Activated CD4-positive, alpha-beta T cell treated with anti-CD3 and anti-CD28 coated beads for 1 hour (primary cell): ENCODE measurements at regions not wholly inside any gene's neighbourhood (a gene's known extent, or its start where the extent isn't known, plus 50 kb on each side); places are given as distances from the start of the nearest gene placed in this dataset.
"Not testable (repeated sequence)": the region's sequence is repeated elsewhere in the genome, so short reads cannot be mapped to it uniquely, and the experiment has no call there.

Experiments
- DNase-seq: peaks from one replicate; pipeline ENCODE4 v3.0.0-alpha.2; 2020

DNA sequence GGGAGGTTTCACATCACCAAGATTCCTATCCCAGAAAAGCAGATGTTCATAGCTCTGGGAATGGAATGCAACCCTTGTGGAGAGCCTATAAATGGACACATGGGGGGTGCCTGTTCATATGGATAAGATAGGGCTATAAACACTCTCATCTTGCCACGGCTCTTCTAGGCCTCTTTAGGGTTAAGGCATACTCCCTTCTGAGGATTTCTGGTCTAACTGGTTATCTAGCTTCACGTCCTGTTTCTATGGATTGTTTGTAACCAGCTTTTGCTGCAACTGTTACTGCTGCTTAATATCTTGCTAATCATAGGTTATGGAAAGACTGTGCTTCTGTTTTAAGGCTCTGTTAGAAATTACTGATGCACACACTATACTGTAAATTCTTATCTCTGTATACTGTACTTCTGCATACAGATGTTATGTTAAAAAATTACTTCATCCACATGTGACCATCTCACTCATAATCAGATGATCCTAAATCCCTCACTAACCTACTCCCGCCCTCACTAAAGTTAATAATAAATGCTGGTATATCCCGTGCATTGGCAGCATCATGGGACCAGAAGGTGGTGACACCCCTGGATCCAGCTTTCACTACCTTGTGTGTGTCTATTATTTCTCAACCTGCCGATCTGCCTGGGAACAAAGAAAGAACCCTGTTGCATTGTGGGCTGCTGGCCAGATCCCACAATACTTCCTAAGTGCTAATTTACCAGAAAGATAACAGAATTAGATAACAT is 68.7 kb downstream of the PRKAB2 start:
- not testable (repeated sequence) for DNase-seq

DNA sequence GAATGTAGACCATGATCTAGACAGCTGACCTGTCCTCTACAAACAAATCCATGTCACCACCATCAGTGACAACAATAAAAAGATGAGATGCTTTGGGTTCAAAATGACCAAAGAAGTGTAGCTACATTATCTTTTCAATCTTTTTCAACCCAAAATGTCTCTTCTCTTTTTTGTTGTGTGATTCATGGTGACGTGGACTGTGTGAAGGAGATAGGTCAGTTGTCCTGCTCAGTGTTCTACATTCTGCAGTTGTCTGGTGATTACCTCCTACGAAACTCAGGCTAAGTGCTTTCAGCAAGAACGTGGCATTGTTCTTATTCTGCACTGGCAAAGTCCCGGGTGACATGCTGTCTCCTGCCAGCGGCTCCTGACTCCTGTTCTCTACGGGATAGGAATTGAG is 73.1 kb downstream of the PRKAB2 start:
- DNase-seq = no peak

DNA sequence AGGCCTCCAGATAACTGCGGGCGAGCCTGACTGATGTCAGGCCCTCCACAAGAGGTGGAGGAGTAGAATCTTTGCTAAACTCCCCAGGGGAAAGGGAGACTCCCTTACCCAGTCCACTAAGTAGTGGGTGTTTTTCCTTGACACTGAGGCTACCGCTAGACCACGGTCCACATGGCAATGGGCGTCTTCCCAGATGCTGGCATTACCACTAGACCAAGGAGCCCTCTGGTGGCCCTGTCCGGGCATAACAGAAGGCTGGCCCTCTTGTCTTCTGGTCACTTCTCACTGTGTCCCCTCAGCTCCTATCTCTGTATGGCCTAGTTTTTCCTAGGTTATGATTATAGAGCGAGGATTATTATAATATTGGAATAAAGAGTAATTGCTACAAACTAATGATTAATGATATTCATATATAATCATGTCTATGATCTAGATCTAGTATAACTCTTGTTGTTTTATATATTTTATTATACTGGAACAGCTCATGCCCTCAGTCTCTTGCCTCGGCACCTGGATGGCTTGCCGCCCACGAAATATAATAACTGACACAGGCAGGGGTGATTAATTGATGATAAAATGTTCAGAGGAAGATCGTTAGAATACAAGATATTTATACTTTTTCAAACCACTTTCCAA is 73.8 kb downstream of the PRKAB2 start:
- DNase-seq = not testable (repeated sequence)

DNA sequence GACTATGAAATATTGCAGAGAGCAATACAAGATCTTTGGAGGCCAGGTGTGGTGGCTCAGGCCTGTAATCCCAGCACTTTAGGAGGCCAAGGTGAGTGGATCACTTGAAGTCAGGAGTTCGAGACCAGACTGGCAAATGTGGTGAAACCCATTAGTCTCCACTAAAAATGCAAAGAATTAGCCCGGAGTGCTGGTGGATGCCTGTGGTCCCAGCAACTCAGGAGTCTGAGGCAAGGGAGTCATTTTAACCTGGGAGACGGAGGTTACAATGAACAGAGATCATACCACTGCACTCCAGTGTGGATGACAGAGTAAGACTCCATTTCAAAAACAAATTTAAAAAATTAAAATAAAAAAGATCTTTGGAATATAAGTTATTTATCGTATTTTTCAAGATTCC is 76.6 kb downstream of the PRKAB2 start:
- DNase-seq = no peak

DNA sequence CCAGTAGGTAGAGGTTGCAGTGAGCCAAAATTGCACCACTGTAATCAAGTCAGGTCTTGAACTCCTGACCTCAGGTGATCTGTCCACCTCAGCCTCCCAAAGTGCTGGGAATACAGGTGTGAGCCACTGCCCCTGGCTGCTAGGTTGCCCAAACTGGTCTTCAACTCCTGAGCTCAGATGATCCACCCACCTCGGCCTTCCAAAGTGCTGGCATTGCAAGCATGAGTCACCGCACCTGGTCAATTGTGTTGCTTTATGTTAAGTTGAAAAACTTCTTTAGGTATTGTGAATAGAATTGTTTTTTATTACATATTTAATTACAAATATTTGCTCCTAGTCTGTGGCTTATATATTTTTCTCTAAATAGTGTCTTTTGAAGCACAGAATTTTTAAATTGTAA is 80.5 kb downstream of the PRKAB2 start:
- DNase-seq = no peak

DNA sequence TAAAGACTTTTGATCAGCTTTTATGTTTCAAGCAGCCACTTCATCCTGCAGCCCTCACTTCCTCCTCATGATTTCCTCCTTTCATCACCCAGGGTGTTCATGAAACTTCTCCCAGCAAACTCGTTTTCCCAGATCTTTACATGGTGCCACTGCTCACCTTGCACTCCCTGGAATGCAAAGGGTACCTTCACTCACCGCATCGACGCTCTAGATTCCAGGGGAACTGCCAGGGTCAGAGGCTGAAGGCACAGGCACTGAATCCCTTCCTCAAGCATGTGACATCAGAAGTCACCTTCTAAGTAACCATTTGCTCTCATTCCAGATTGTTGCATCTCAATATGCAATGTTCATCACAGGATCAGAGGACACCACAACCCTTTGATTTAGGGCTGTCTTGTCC is 82.8 kb downstream of the PRKAB2 start:
- DNase-seq = no peak

DNA sequence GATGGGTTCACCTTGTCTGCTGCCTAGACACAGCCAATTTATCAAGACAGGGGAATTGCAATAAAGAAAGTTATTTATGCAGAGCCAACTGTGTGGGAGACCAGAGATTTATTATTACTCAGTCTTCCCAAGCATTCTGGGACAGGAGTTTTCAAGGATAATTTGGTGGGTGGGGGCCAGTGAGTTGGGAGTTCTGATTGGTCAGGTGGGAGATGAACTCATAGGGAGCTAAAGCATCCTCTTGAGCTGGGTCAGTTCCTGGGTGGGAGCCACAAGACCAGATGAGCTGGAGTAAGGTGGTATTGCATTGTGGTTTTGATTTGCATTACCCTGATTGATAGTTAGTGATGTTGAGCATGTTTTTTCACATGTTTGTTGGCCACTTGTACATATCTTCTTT is 86.1 kb downstream of the PRKAB2 start:
- DNase-seq = no peak

DNA sequence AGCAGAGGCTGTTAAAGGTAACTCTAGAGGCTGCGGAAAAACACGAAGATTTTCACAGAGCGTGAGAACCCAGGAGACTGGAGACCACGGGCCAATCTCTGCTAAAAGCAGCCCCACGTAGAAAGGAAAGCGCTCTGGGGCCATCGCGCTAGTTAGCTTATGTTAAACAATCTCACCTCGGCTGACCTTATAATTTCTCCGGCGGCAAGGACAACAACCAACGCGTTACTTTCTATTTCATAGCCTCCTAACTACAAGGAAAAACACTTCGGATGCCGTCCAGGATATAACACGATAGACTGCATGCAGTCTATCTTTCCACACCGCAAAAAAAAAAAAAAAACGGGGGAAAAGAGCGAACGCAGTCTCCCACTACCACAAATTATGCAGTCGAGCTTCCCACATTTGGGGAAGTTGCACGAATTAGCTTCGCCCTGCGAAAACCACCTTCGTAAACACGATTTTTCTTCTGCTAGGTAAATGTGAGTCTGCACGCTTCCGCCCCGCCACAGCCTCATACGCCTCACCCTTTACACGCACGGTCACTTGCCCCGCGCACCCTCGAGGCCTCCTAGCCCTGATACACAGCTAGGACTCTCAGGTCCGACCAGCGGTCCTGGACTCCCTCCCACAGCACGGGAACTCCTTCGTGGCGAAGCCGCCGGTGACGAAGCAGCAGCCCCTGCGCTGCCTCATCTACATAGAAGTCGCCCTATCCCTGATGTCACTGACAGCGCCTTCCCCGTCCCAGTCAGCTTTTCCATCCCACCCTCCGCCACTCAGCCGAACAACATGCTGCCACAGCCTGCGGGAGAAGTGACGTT is 87.8 kb downstream of the PRKAB2 start:
- DNase-seq = peak; percentile 62

DNA sequence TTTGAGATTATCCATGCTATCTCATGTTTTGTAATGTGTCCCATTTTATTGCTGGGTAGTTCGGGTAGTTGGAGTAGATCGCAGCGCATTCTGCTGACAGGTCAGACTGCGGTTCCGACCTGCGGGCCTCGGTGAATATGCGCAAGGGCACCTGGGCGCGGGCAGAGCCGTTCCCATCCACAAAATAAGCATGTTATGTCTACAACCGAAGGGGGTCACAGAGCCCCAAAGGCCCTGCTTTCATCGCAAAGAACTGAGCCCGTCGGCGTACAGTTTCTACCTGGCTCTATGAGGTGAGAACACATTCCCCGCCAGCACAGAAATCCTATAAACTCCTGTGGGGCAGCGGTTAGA is 88.4 kb downstream of the PRKAB2 start:
- DNase-seq = no peak

DNA sequence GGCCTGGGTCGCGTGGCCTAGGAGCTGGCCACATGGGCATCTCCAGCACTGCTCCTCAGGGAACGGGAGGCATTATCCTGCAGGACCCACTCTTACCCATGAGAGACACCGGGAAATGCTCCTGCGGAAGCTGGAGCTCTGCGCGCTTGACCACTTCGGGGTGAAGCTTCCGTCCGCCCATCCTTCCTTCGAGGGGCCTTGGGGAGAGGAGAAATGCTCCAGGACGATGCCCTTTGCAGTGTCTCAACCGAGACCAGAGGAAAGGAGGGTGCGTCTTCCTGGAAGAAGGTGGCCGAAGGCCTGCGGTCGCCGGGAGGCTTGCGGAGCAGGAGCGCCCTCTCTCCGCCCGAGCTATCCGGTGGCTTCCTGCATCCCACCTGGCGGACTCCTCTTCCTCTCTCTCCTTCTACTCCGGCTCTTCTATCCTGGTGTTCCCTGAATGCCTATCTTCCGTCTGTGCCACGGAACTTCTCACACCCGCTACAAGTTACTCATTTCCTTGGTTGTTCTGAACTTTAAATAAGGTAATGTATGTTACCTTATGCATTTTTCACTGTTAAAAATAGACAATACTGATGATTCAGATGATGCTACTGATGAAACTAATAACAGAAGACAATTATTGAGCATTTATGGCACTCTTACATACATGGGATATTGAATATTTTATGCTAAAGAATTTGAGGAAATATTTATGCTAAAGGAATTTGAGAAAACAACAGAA is 91.4 kb downstream of the PRKAB2 start:
- no peak for DNase-seq

DNA sequence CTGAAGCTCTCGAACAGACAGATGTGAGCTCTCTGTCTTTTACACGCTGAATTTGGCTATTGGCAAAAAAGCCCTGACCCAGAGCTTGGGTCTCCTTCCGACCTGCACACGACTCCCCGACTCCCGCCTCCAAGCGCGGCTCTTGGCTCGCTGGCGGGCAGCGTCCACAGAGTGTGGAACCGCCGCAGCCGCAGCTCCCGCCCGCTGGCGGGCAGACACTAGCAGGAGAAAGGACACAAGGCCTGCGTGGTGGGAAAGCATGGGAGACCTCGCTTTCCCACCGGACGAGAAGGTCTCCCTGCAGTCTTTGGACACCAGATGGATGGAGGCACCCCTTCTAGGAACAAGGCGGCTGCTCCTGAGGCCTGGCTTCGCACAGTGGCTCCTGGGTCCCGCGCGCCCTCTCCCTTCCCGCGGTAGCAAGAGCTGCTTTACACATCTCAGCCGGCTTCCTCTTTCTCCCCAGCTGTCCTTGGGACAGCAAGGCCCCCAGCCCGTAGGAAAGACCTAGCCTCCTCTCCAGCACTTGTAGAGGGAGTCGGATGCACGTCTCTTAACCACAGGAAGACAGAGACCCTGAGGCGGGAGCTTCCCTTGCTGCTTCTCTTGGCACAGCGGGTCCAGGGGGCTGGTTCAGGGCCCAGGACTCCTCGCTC is 92.1 kb downstream of the PRKAB2 start:
- no peak for DNase-seq

DNA sequence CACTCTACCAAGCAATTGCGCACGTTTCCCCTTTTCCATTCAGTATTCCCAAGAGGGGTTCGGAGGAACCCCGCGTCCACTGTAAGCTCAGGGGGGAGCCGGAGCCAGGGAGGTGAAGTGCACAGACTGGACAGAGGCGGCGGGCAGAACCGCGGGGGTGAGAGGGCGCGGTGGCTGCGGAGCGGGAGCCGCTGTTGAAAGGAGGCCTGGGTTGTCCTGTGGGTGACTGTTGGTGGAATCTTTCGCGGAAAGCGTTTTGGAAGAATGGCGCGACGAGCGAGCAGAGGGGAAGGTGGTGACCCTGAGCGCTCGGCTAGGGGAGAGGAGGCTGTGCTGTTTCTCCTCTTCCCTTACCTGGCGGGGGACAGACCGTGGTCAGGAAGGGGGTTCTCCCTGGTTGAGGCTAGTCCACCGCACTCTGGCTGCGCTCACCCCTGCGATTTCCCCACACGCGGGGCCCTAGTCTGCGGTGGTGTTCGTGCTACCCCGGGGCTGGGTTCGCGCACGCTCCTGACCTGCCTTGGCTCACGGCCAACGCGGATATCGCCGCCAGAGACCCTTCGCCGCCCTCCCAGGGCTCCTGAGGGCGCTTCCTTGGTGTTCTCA is 92.8 kb downstream of the PRKAB2 start:
- DNase-seq = no peak

DNA sequence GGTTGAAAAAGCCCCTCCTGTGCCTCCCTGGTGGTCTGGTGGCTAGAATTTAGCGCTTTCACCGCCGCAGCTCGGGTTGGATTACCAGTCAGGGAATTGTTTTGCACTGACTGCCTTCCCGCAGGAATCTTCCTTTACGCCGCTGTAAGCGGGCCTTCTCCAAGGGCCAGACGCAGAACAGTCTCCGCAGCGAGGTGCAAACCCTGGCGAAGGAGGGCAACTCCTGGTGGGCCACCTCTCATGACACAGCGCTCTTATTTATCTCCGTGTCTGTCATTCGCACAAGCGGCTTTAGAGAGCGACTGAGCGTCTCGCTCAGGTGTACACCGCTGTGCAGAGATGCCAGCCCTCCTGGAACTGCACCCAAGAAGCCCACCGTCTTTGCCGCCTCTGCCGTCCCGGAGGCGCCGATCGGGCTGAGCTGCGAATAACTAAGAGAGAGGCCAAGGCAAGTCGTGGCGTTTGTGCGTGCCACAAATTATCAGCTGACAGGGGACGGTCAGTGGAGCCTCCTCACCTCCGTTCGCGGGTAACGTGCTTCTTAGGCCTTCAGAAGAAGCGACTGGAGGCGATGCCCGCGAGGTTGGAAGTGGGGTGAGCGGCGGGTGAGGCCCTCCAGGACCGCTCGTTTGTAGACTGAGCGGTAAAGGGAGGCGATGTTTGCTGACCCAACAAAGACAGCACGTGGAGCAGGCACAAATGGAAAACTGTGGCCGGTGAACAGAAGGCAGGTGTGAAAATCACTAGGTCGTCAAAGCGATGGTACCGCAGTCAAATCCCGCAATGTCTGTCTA is 93.5 kb downstream of the PRKAB2 start:
- DNase-seq = no peak

DNA sequence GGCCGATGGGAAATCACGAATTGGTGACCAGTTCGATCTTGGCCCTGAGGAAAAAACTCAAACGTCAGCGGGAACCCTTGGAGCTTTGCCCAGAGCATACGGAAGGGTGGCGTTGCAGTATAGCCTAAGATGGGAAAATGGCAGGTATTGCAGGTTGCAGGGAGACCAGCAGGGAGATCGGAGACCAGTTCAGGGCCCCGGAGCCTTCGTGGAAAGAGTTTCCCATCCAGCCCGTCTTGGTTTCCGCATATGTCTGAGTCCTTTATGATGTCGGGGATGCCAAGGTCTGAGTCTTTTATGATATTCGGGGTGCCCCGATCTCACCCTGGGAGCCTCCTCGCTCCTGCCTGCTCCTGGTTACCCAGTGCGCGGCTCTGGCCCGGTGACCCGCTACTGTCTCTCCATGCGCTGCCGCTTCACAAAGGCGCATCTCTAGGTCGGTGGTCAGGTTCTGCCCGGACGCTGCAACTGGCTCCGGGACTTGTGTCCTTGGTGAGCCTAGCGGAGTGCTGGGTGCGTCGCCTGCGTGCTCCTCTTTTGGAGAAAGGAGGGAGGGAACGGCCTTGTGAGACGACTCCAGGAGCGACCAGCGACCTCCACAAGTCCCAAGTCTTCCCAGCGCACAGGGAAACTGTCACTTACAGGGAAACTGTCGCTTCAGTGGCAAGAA is 94.2 kb downstream of the PRKAB2 start:
- no peak for DNase-seq

DNA sequence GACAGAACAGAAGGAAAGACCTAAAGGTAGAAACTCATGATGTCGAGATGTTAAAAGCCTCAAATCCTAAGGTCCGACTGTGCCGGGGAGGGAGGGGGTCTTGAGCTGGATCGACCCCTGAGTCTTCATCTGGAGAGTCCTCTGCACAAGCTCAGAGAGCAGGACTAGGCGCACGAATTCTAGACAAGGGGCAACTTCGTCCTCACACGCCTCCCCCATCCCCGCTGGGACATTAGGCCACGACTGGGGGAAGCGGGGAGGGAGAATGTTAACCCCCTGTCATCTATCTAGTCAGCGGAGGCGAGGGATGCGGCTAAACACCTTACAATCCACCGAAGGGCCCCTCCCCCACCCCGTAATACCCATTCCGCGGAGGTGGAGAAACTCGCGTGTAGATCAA is 94.7 kb downstream of the PRKAB2 start:
- no peak for DNase-seq

DNA sequence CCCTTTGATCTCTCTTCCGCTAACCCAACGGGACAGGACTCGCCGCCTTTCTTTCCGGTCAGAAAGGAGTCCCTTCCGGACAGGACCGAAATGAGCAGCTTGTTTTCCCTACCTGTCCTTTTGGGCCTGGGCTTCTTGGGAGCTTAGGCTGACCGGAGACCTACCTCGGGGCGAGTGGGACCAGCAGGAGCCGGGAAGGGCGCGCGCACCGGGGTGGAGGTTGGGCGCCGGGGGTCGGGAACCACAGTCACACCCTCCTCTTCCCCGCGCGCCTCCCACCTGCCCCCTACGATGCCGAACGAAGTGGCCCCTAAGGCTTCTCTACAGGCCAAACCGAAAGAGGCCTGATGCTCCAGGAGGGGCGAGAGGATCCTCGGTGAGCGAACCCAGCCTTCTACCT is 95.2 kb downstream of the PRKAB2 start:
- no peak for DNase-seq

DNA sequence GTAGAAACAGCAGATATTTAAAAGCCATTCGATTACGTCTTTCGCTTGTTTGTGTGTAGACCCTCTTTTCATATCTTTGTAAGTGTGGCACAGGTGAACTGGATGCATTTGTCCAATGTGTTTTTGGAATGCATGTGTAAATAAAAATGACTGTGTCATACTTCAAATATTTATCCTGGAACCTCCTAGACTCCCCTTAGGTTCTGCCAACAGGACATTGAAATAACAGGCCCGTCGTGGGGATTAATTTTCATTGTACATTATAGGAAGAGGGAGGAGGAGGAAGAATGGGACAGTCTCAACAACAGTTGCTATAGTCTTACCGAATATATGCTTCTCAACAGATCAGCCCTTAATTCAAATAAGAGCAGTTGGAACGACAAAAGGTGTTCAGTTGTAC is 95.8 kb downstream of the PRKAB2 start:
- no peak for DNase-seq

DNA sequence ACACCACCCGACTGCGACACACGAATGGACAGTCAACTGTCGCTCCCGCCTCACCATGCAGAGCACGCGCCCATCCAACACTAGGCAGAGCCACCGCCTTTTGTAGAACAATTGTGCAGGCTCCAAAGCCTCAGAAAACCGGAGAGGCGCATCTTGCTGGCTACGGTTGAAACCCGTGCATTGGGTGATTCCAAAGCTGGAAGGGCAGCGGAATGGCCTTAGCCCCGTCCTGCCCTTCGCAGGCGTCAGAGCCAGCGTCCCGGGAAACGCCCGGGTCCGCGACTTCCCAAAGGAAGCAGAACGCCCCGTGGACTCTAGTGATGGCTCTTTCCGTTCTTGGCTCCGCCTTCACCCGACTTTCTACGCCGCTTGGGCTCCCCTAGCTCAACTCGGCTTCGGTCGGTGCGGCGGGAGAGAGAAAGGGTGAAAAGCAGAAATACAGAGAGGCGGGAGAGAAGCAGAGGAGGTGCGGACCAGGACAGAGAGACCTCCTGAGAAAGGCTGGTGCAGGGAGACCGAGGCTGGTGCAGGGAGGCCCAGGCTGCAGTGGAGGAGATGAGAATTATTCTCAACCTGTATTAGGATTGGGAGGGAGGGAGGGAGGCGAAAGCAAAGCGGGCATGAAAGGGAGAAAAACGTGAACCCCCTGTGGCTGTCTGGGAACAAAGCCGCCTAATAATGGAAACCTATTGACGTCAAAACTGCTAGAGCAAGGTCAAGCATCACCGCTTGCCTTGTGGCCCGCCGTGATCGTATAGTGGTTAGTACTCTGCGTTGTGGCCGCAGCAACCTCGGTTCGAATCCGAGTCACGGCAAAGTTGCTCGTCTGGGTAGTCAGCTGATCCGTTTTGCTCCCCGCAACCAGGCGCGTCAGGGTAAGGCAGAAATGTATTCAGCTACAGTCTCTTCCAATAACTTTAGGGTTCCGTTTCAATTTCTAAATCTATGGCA is 99.5 kb downstream of the PRKAB2 start:
- no peak for DNase-seq

DNA sequence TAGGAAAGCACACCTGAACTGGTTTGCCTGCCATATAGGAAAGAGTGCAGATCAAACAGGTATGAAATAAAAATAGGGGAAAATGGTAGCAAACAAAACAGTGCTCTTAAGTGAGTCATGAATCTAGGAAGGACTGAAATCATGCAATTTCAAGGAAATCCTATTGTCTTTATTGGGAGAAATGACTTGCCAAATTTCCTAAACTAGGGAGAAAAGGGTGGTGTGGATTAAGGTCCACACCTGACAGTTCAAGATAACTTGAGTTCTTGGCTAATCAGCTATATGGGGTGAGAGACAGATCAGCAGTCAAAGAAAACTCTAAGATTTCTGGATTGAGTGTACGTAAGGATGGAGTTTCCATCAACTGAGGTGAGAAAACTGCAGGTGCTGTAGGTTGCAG is 101.1 kb downstream of the PRKAB2 start:
- no peak for DNase-seq

DNA sequence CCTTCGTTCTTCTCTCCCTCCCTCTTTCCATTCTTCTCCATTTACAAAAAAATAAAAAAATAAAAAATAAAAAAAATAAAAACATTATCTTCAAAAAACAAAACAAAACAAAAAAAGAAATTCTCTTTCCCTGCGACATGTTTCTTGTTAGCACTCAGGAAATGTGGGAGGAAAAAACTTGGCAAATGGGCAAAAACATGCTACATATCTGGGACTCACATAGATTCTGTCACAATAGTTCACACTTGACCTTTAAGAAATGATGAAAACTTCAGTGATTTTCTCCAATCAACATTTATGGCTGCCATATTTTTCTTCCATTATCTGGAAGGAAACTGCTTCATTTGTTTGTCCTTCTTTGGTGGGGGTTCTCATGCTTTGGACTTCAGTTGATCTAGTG is 109.3 kb downstream of the PRKAB2 start:
- DNase-seq = no peak
